CD4-positive, alpha-beta T cell treated with Interferon gamma for 1 hour (primary cell): ENCODE measurements at regions not wholly inside any gene's neighbourhood (a gene's known extent, or its start where the extent isn't known, plus 50 kb on each side); places are given as distances from the start of the nearest gene placed in this dataset.
"Not testable (repeated sequence)": the region's sequence is repeated elsewhere in the genome, so short reads cannot be mapped to it uniquely, and the experiment has no call there.

Experiments used
- DNase-seq: peaks from one replicate; pipeline ENCODE4 v3.0.0-alpha.2; 2020

GRCh38 chr1:166630369-166630768 is 208.9 kb upstream of the POGK start:
- DNase-seq, result no peak

- no peak for DNase-seq
These were observed 201.1 kb upstream of the POGK start for GRCh38 chr1:166638137-166638536.

DNA sequence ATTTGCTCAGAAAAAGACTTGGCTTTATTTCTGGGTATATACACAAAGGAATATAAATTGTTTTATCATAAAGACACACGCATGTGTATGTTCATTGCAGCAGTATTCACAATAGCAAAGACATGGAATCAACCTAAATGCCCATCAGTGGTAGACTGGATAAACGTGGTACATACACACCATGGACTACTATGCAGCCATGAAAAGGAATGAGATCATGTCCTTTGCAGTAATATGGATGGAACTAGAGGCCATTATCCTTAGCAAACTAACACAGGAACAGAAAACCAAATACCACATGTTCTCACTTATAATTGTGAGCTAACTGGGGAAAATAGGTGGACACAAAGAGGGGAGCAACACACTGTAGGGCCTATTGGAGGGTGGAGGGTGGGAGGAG is 182.0 kb upstream of the POGK start:
- DNase-seq, result not testable (repeated sequence)

GRCh38 chr1:166666790-166667189 is 172.5 kb upstream of the POGK start:
- not testable (repeated sequence) for DNase-seq

- not testable (repeated sequence) for DNase-seq
These were observed 171.7 kb upstream of the POGK start for GRCh38 chr1:166667600-166667999.

GRCh38 chr1:166671627-166672026 is 167.6 kb upstream of the POGK start:
- no peak for DNase-seq

DNA sequence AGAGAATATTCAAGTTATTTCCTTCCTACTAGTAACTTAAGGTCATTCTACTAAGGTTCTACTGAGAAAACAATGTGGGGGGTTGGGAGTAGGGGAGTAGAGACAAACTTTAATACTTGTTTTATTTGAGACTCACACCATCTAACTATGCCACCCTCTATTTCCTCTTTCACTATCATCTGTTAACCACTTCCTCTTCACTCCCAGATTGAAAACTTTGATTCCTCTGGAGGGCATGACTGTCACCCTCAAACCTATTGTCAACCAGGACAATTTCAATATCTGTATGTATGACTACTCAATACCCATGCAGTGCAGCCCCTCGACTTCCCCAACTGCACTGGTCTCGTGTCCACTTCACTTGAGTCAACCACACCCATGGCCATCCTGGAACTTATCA is 165.6 kb upstream of the POGK start:
- DNase-seq, result no peak

DNA sequence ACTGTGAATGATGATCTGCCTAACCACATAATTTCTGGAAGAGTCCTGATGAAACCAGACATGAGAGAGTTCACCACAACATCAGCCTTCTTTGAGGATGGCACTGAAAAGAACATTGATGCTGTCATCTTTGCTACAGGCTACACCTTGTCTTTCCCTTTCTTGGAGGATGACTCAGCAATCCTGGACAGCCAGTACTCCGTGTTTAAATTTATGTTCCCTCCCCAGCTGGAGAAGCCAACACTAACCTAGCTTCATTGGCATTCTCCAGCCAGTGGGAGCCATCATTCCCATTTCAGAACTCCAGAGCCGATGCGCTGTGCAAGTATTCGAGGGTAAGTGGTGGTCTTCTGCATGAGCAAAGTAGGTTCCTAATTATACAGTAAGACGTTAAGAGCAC is 164.1 kb upstream of the POGK start:
- no peak for DNase-seq

- DNase-seq, result no peak
These were observed 162.3 kb upstream of the POGK start for GRCh38 chr1:166676981-166677380.

DNA sequence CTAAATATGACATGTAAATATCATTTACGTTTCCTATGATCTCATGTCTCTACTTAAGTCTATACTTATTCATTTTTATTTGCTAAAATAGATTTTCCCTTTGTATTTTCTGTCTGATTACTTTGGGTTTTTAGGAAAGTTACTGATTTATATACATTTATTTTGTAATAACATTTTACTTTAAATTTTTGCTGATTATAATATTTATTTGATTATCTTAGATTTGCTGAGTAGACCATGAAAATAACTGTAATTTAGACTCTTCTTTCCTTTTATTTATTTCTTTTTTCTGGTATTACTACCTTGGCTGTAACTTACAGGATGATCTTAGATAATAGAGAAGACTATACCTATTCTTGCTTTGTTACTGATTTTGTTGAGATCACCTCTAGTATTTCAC is 159.9 kb upstream of the POGK start:
- DNase-seq, result no peak

DNA sequence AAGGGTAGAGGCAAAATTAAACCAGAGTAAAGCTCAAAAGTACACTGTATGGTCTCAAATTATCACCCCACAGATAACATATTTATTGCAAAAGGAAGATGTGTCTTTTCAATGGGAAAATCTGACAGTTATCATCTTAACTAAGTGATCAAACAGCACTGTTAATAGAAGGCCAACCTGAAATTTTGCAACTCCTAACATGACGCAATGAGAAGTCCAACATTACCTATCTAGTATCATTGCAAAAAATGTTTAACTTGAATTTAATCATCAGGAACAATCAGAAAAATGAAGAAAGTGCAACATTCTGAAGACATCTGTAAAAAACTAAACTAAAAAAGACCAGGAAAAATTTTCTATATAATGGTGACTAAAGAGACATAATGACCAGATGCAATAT is 156.7 kb upstream of the POGK start:
- DNase-seq, result no peak

DNA sequence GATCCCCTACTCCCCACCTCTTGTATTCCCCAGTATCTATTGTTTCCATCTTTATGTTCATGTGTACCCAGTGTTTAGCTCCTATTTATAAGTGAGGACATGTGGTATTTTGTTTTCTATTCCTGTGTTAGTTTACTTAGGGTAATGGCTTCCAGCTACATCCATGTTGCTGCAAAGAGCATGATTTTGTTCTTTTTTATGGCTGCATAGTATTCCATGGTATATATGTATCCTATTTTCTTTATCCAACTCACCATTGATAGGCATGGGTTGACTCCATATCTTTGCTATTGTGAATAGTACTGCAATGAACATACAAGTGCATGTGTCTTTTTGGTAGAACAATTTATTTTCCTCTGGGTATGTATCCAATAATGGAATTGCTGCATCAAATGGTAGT is 154.6 kb upstream of the POGK start:
- not testable (repeated sequence) for DNase-seq

- DNase-seq, result no peak
These were observed 154.1 kb upstream of the POGK start for GRCh38 chr1:166685200-166685599.

GRCh38 chr1:166685891-166686290 is 153.4 kb upstream of the POGK start:
- DNase-seq, result not testable (repeated sequence)

- not testable (repeated sequence) for DNase-seq
These were observed 148.7 kb upstream of the POGK start for GRCh38 chr1:166690596-166690995.

DNA sequence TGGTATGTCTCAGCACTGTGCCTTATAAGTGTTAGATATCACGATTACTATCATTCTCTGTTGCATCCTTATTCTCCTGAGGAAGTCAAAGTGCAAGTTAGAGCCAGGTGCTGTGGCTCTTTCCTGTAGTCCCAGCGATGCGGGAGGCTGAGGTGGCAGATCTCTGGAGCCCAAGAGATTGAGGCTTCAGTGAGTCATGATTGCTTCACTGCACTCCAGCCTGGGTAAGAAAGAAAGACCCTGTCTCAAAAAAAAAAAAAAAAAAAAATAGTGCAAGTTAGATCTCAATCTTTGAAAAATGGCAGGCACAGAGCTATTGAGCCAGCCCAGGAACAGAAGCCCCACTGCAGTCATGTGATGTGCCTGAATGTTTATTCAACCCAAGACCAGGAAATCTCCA is 147.8 kb upstream of the POGK start:
- no peak for DNase-seq

DNA sequence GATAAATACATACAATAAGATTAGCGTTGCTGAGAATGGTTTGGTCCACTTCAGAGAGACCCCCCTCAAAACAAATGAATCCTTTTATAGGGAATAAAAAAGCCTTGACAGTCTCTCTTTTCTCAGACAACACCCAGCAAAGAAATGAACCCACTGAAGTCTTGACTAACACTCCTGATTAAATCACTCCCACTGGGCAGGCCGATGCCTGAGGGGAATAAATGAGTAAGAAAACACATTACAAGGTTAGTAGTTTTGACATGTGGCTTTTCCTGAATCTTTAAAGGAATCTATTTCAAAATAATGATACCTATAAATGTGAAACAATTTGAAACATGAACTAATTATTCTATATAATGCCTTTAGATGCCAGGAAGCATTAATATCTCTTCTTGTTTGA is 146.9 kb upstream of the POGK start:
- DNase-seq, result no peak

DNA sequence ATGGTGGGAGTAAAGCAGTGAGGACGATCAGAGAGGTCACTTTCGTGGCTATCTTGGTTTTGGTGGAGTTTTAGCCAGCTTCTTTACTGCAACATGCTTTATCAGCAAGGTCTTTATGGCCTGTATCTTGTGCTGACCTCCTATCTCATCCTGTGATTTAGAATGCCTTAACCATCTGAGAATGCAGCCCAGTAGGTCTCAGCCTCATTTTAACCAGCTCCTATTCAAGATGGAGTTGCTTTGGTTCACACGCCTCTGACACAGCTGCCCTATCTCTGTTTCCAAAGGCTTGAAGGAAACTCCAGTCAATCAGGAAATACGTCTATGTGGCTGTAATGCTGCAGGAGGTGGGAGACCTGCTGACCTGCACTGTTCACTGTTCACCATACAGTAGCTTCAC is 146.1 kb upstream of the POGK start:
- no peak for DNase-seq

DNA sequence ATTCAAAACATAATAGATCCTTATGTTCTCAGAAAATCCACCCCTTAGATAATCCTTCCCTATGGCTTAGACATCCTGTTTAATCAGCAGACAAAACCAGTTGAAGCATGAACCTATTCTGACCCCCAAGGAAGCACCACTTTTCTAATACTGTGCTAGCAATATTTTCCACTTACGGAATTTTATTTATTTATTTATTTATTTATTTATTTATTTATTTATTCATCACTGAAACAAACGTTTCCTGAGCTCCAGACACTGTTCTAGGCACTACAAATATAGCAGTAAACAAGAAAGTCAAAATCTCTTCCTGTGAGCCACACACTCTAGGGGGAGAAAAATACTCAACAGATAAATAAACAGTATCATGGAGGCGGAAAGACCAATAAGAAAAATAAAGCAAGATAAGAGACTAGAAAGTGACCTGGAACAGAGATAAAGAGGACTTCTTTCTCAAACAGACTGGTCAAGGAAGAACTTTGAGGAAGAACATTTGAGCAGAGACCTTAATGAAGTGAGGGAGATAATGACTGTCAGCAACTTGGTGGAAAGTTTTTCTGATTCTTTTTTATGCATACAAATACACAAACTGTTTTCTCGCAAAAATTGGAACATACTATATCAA is 145.5 kb upstream of the POGK start:
- DNase-seq, result no peak

- no peak for DNase-seq
These were observed 144.2 kb upstream of the POGK start for GRCh38 chr1:166695115-166695514.

DNA sequence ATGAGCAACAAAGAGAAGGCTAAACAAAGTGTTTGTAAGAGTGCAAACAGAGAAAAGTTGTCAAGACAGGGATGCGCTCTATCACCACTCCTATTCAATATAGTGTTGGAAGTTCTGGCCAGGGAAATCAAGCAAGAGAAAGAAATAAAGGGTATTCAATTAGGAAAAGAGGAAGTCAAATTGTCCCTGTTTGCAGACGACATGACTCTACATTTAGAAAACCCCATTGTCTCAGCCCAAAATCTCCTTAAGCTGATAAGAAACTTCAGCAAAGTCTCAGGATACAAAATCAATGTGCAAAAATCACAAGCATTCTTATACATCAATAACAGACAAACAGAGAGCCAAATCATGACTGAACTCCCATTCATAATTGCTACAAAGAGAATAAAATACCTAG is 143.4 kb upstream of the POGK start:
- DNase-seq, result not testable (repeated sequence)

- no peak for DNase-seq
These were observed 140.5 kb upstream of the POGK start for GRCh38 chr1:166698771-166699170.

DNA sequence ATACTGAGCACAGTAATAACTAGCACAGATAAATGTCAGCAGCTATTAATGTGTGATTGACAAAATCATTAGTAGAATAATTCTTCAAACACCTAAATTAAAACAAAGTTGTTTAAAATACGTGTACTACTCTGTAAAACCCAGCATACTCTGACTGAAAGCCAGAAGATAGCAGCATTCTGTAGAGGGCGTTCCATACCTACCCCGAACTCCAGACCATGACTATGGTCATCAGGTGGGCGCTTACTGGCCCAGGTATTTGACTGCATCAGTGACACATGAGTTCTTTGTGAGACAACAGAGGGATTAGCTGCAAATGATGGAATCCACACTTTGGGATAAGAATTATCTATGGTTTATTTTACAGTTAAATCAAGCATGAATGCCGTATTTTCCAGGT is 139.7 kb upstream of the POGK start:
- no peak for DNase-seq

GRCh38 chr1:166700696-166701095 is 138.6 kb upstream of the POGK start:
- DNase-seq, result no peak

GRCh38 chr1:166701603-166702100 is 137.6 kb upstream of the POGK start:
- DNase-seq, result no peak
